H9 (cell line): ENCODE measurements at regions not wholly inside any gene's neighbourhood (a gene's known extent, or its start where the extent isn't known, plus 50 kb on each side); places are given as distances from the start of the nearest gene placed in this dataset.

ENCODE experiments used
- DNase-seq: peaks from one replicate; pipeline ENCODE4 v3.0.0-alpha.2; 2017
- H2AFZ ChIP-seq: one replicate; pipeline ENCODE4 v1.6.1; 2013; ENCODE audit warnings: mild to moderate bottlenecking, low read length, control low read depth, moderate library complexity
- H2AK5ac ChIP-seq: 2 replicates; pipeline ENCODE4 v1.6.1; 2013; ENCODE audit warnings: low read length, control low read depth, mixed read lengths; ENCODE audit not compliant: insufficient read length
- H2BK120ac ChIP-seq: one replicate; pipeline ENCODE4 v1.6.1; 2013; ENCODE audit warnings: low read depth, mild to moderate bottlenecking, low read length, control low read depth, inconsistent platforms; ENCODE audit not compliant: poor library complexity, severe bottlenecking
- H2BK12ac ChIP-seq: 2 replicates; pipeline ENCODE4 v1.6.1; 2013; ENCODE audit warnings: low read length, control low read depth, mixed read lengths, low read depth; ENCODE audit not compliant: insufficient read length
- H2BK15ac ChIP-seq: 2 replicates; pipeline ENCODE4 v1.6.1; 2013; ENCODE audit warnings: low read depth, low read length, control low read depth
- H2BK20ac ChIP-seq: one replicate; pipeline ENCODE4 v1.6.1; 2013; ENCODE audit warnings: low read depth, mild to moderate bottlenecking, low read length, control low read depth, inconsistent platforms; ENCODE audit not compliant: poor library complexity, severe bottlenecking
- H2BK5ac ChIP-seq: 2 replicates; pipeline ENCODE4 v1.6.1; 2013; ENCODE audit warnings: low read length, control low read depth, mixed read lengths; ENCODE audit not compliant: insufficient read length
- H3K14ac ChIP-seq: 2 replicates; pipeline ENCODE4 v1.6.1; 2013; ENCODE audit warnings: low read length, control low read depth; ENCODE audit not compliant: insufficient read depth
- H3K18ac ChIP-seq: 2 replicates; pipeline ENCODE4 v1.6.1; 2013; ENCODE audit warnings: low read depth, mild to moderate bottlenecking, mixed read lengths, low read length, control low read depth; ENCODE audit not compliant: insufficient read length
- H3K23ac ChIP-seq: 2 replicates; pipeline ENCODE4 v1.6.1; 2013; ENCODE audit warnings: low read length, control low read depth, mixed read lengths, low read depth; ENCODE audit not compliant: insufficient read length
- H3K23me2 ChIP-seq: 2 replicates; pipeline ENCODE4 v1.6.1; 2013; ENCODE audit warnings: low read depth, mild to moderate bottlenecking, mixed read lengths, low read length, control low read depth; ENCODE audit not compliant: insufficient read length, poor library complexity, severe bottlenecking
- H3K27ac ChIP-seq: 2 replicates; pipeline ENCODE4 v1.5.1; 2013; ENCODE audit warnings: low read length, control low read depth, mixed read lengths, low read depth; ENCODE audit not compliant: insufficient read length
- H3K27me3 ChIP-seq: 2 replicates; pipeline ENCODE4 v1.6.1; 2013; ENCODE audit warnings: low read length, control low read depth, inconsistent platforms; ENCODE audit not compliant: insufficient read depth
- H3K4ac ChIP-seq: 2 replicates; pipeline ENCODE4 v1.6.1; 2013; ENCODE audit warnings: low read depth, mild to moderate bottlenecking, control low read depth, inconsistent platforms, low read length, moderate library complexity
- H3K4me1 ChIP-seq: 2 replicates; pipeline ENCODE4 v1.6.1; 2013; ENCODE audit warnings: low read length, control low read depth, inconsistent platforms; ENCODE audit not compliant: insufficient read depth
- H3K4me2 ChIP-seq: 2 replicates; pipeline ENCODE4 v1.6.1; 2013; ENCODE audit warnings: low read length, control low read depth, mixed read lengths; ENCODE audit not compliant: insufficient read length, insufficient read depth
- H3K56ac ChIP-seq: 2 replicates; pipeline ENCODE4 v1.6.1; 2013; ENCODE audit warnings: low read depth, mild to moderate bottlenecking, mixed read lengths, low read length, control low read depth; ENCODE audit not compliant: insufficient read length
- H3K79me1 ChIP-seq: 2 replicates; pipeline ENCODE4 v1.6.1; 2013; ENCODE audit warnings: low read depth, mild to moderate bottlenecking, moderate library complexity, low read length, control low read depth, inconsistent platforms; ENCODE audit not compliant: insufficient read depth, poor library complexity, severe bottlenecking
- H3K79me2 ChIP-seq: 2 replicates; pipeline ENCODE4 v1.6.1; 2013; ENCODE audit warnings: low read length, control low read depth, inconsistent platforms; ENCODE audit not compliant: insufficient read depth
- H3K9ac ChIP-seq: 2 replicates; pipeline ENCODE4 v1.6.1; 2013; ENCODE audit warnings: low read length, control low read depth, mixed read lengths; ENCODE audit not compliant: insufficient read length; ENCODE audit errors: extremely low read depth
- H3K9me3 ChIP-seq: one replicate; pipeline ENCODE4 v1.6.1; 2013; ENCODE audit warnings: low read depth, low read length, inconsistent platforms; ENCODE audit not compliant: control insufficient read depth
- H3T11ph ChIP-seq: one replicate; pipeline ENCODE4 v1.6.1; 2013; ENCODE audit warnings: mild to moderate bottlenecking, low read length, control low read depth, inconsistent platforms
- H4K20me1 ChIP-seq: one replicate; pipeline ENCODE4 v1.6.1; 2013; ENCODE audit not compliant: control insufficient read depth, insufficient read length, insufficient read depth
- H4K5ac ChIP-seq: 2 replicates; pipeline ENCODE4 v1.6.1; 2013; ENCODE audit warnings: low read depth, mild to moderate bottlenecking, mixed read lengths, low read length, control low read depth; ENCODE audit not compliant: insufficient read length
- H4K8ac ChIP-seq: replicated peaks from 2 replicates; pipeline ENCODE4 v1.6.1; 2013; ENCODE audit warnings: low read length, control low read depth, mixed read lengths, low read depth; ENCODE audit not compliant: insufficient read length
- H4K91ac ChIP-seq: 2 replicates; pipeline ENCODE4 v1.6.1; 2013; ENCODE audit warnings: low read depth, mild to moderate bottlenecking, moderate library complexity, mixed read lengths, low read length, control low read depth; ENCODE audit not compliant: insufficient read length
- H3K27ac Mint-ChIP-seq, 3 experiments: 2 replicates in 2 of 3; 3 replicates in 1 of 3; pipeline ENCODE4 v1.8.0; 2020 to 2021; ENCODE audit warnings: mixed read lengths in 3 of 3, mild to moderate bottlenecking in 1 of 3, moderate library complexity in 1 of 3
- H3K27me3 Mint-ChIP-seq: 2 replicates; pipeline ENCODE4 v1.8.0; 2021; ENCODE audit warnings: low read depth, mild to moderate bottlenecking, moderate library complexity, mixed read lengths
- H3K36me3 Mint-ChIP-seq, 3 experiments: 2 replicates in 2 of 3; 3 replicates in 1 of 3; pipeline ENCODE4 v1.8.0; 2020 to 2021; ENCODE audit warnings: low read depth in 3 of 3, mixed read lengths in 3 of 3; ENCODE audit not compliant: insufficient read depth in 1 of 3
- H3K4me1 Mint-ChIP-seq, 2 experiments: 2 replicates each; pipeline ENCODE4 v1.8.0; 2020; ENCODE audit warnings: mixed read lengths in 2 of 2
- H3K4me3 Mint-ChIP-seq, 2 experiments: 2 replicates in 1 of 2; 3 replicates in 1 of 2; pipeline ENCODE4 v1.8.0; 2020 to 2021; ENCODE audit warnings: mild to moderate bottlenecking in 2 of 2, mixed read lengths in 2 of 2, moderate library complexity in 1 of 2
- H3K9me3 Mint-ChIP-seq, 2 experiments: 2 replicates in 1 of 2; 3 replicates in 1 of 2; pipeline ENCODE4 v1.8.0; 2020; ENCODE audit warnings: mild to moderate bottlenecking in 2 of 2, mixed read lengths in 2 of 2, moderate library complexity in 1 of 2
- CTCF ChIP-seq: fragments of 200-600 bp; sonication (generic); conservative IDR thresholded peaks from 3 replicates; pipeline ENCODE4 v1.8.0; 2021; ENCODE audit warnings: antibody characterized with exemption, mild to moderate bottlenecking
- whole genome bisulfite sequencing: extraction: QIAGEN DNeasy Blood & Tissue Kit; methylation state at CpG from one replicate; pipeline ENCODE4 v1.1.7; 2013; ENCODE audit warnings: missing lambda C conversion rate, low lambda C conversion rate, mixed read lengths; ENCODE audit not compliant: insufficient read length; ENCODE audit errors: extremely low coverage; 5-methylcytosine and 5-hydroxymethylcytosine counted together

- no peak overlapping the region for H3K56ac ChIP-seq
- no peak overlapping the region for H3K18ac ChIP-seq
- no peak overlapping the region for H3K4me2 ChIP-seq
- no peaks in the 10 kb centered on the region for H3K79me1 ChIP-seq
- no peak overlapping the region for H2BK120ac ChIP-seq
- no peak overlapping the region for H3K27ac ChIP-seq
- no peak overlapping the region for H2AK5ac ChIP-seq
- H3K4me1 ChIP-seq, result no peaks in the 10 kb centered on the region
- H2AFZ ChIP-seq, result no peak overlapping the region
- H3K27me3 ChIP-seq, result no peaks in the 10 kb centered on the region
- Mint-ChIP-seq H3K27me3 (peaks cover 2% of the 10 kb centered on the region), H3K9me3 (no peaks in the 10 kb centered on the region; a peak in 1 of 5 replicates), H3K36me3 (no peaks in the 10 kb centered on the region), H3K27ac (no peak overlapping the region), H3K4me3 (no peak overlapping the region), H3K4me1 (peaks cover 0 to 5% of the 10 kb centered on the region in 2 experiments; a peak in 2 of 4 replicates)
- H3K14ac ChIP-seq, result no peak overlapping the region
- H4K91ac ChIP-seq, result no peak overlapping the region
- no peak for TF ChIP-seq CTCF
- H4K20me1 ChIP-seq, result no peaks in the 10 kb centered on the region
- no peak overlapping the region for H3K23ac ChIP-seq
- no peak overlapping the region for H3K4ac ChIP-seq
- no peak overlapping the region for H3K9ac ChIP-seq
- H2BK15ac ChIP-seq, result no peak overlapping the region
- no peak overlapping the region for H2BK12ac ChIP-seq
- no peak overlapping the region for H2BK5ac ChIP-seq
- H3K9me3 ChIP-seq, result no peaks in the 10 kb centered on the region
- H3K23me2 ChIP-seq, result no peaks in the 10 kb centered on the region
- no peaks in the 10 kb centered on the region for H3K79me2 ChIP-seq
- no peak overlapping the region for H4K8ac ChIP-seq
- H3T11ph ChIP-seq, result no peak overlapping the region
- no peak overlapping the region for H2BK20ac ChIP-seq
- no CpG with 5 or more reads among the region's 2 CpGs for WGBS
- no peak overlapping the region for H4K5ac ChIP-seq
- DNase-seq, result no peak
Observed at GRCh38 chr15:38635170-38635569, 70.6 kb upstream of the RASGRP1 start.
